IMR-90 (cell line): ENCODE measurements at regions not wholly inside any gene's neighbourhood (a gene's known extent, or its start where the extent isn't known, plus 50 kb on each side); places are given as distances from the start of the nearest gene placed in this dataset.

Experiments
- ATAC-seq: fragments of 200-7000 bp; cut with Tn5 transposase; 2 replicates; pipeline ENCODE4 v1.9.1; 2020; ENCODE audit warnings: low read depth, mild to moderate bottlenecking, moderate library complexity
- BruUV-seq: library from RNA; stranded (reverse); fragments of 400-500 nt; replicated peaks from 2 replicates; lab custom pipeline; 2021; lab: Mats Ljungman, UMichigan
- CTCF ChIA-PET: fragments of 300-600 bp; formaldehyde crosslinking; extraction: SDS; loops from one replicate; lab custom pipeline; 2021; ENCODE audit warnings: antibody characterized with exemption; lab: Yijun Ruan, JAX
- POLR2A ChIA-PET: fragments of 300-600 bp; sonication (Branson Sonifier 250); formaldehyde crosslinking; loops from one replicate; lab custom pipeline; 2022; ENCODE audit warnings: antibody characterized with exemption; ENCODE audit not compliant: unreplicated experiment; lab: Charles Lee
- DNase-seq: peaks from one replicate; pipeline ENCODE4 v3.0.0; 2013
- H2AFZ ChIP-seq: replicated peaks from 2 replicates; pipeline ENCODE3; 2013; ENCODE audit warnings: low read length, mild to moderate bottlenecking; ENCODE audit not compliant: poor library complexity
- H2AK5ac ChIP-seq: 2 replicates; pipeline ENCODE4 v1.6.1; 2013; ENCODE audit warnings: low read depth, low read length, inconsistent platforms
- H2AK9ac ChIP-seq: replicated peaks from 2 replicates; pipeline ENCODE3; 2013; ENCODE audit warnings: mild to moderate bottlenecking, low read depth, low read length, moderate library complexity; ENCODE audit not compliant: poor library complexity
- H2BK120ac ChIP-seq: 2 replicates; pipeline ENCODE4 v1.6.1; 2013; ENCODE audit warnings: low read depth, low read length, inconsistent platforms
- H2BK15ac ChIP-seq: 3 replicates; pipeline ENCODE4 v1.6.1; 2013; ENCODE audit warnings: low read depth, low read length, inconsistent platforms
- H2BK20ac ChIP-seq: 2 replicates; pipeline ENCODE4 v1.6.1; 2013; ENCODE audit warnings: low read depth, mild to moderate bottlenecking, inconsistent platforms, low read length, moderate library complexity
- H2BK5ac ChIP-seq: 2 replicates; pipeline ENCODE4 v1.6.1; 2013; ENCODE audit warnings: mild to moderate bottlenecking, low read depth, low read length, inconsistent platforms; ENCODE audit not compliant: poor library complexity, severe bottlenecking
- H3K14ac ChIP-seq: replicated peaks from 2 replicates; pipeline ENCODE4 v1.6.1; 2013; ENCODE audit warnings: low read depth, low read length, inconsistent platforms
- H3K18ac ChIP-seq: 2 replicates; pipeline ENCODE4 v1.6.1; 2013; ENCODE audit warnings: low read depth, low read length, control low read depth
- H3K23ac ChIP-seq: 2 replicates; pipeline ENCODE4 v1.6.1; 2013; ENCODE audit warnings: low read depth, low read length, inconsistent platforms
- H3K27ac ChIP-seq: 2 replicates; pipeline ENCODE4 v1.5.1; 2013; ENCODE audit warnings: mild to moderate bottlenecking, control low read depth, low read length; ENCODE audit not compliant: insufficient read depth
- H3K27me3 ChIP-seq: 2 replicates; pipeline ENCODE4 v1.6.1; 2013; ENCODE audit warnings: low read length; ENCODE audit not compliant: control insufficient read depth, insufficient read depth
- H3K36me3 ChIP-seq: 2 replicates; pipeline ENCODE4 v1.6.1; 2013; ENCODE audit warnings: low read length, mixed read lengths; ENCODE audit not compliant: control insufficient read depth, insufficient read depth
- H3K4ac ChIP-seq: 2 replicates; pipeline ENCODE4 v1.6.1; 2013; ENCODE audit warnings: low read depth, low read length, inconsistent platforms
- H3K4me1 ChIP-seq: 2 replicates; pipeline ENCODE4 v1.6.1; 2013; ENCODE audit warnings: low read length, mixed read lengths; ENCODE audit not compliant: control insufficient read depth, insufficient read depth
- H3K4me2 ChIP-seq: 2 replicates; pipeline ENCODE4 v1.6.1; 2013; ENCODE audit warnings: low read depth, mild to moderate bottlenecking, control low read depth, low read length, moderate library complexity
- H3K4me3 ChIP-seq: 2 replicates; pipeline ENCODE4 v1.5.1; 2013; ENCODE audit warnings: low read depth, mild to moderate bottlenecking, control low read depth, low read length, moderate library complexity; ENCODE audit not compliant: insufficient read depth
- H3K56ac ChIP-seq: 2 replicates; pipeline ENCODE4 v1.6.1; 2013; ENCODE audit warnings: low read length, inconsistent platforms; ENCODE audit not compliant: insufficient read depth; ENCODE audit errors: extremely low read depth
- H3K79me1 ChIP-seq, 2 experiments: 2 replicates each; pipeline ENCODE4 v1.6.1; 2013; ENCODE audit warnings: low read length in 2 of 2, inconsistent platforms in 1 of 2, low read depth in 1 of 2
- H3K9ac ChIP-seq: 2 replicates; pipeline ENCODE4 v1.6.1; 2013; ENCODE audit warnings: low read depth, low read length, control low read depth
- H3K9me1 ChIP-seq: 2 replicates; pipeline ENCODE4 v1.6.1; 2013; ENCODE audit warnings: low read length, inconsistent platforms; ENCODE audit not compliant: insufficient read depth
- H3K9me3 ChIP-seq: 2 replicates; pipeline ENCODE4 v1.6.1; 2013; ENCODE audit warnings: low read length; ENCODE audit not compliant: control insufficient read depth, insufficient read depth
- H4K20me1 ChIP-seq: 2 replicates; pipeline ENCODE4 v1.6.1; 2013; ENCODE audit warnings: low read length, inconsistent platforms; ENCODE audit not compliant: insufficient read depth
- H4K5ac ChIP-seq: 2 replicates; pipeline ENCODE4 v1.6.1; 2013; ENCODE audit warnings: mild to moderate bottlenecking, low read depth, low read length, control low read depth
- H4K8ac ChIP-seq, 2 experiments: 2 replicates each; pipeline ENCODE4 v1.6.1; 2013; ENCODE audit warnings: low read depth in 2 of 2, low read length in 2 of 2, control low read depth in 1 of 2, inconsistent platforms in 1 of 2
- H4K91ac ChIP-seq: 2 replicates; pipeline ENCODE4 v1.6.1; 2013; ENCODE audit warnings: low read depth, low read length, inconsistent platforms; ENCODE audit not compliant: insufficient read depth
- BHLHE40 ChIP-seq: fragments of 150-350 bp; IDR thresholded peaks from 2 replicates; pipeline ENCODE4 v1.6.1; 2016; ENCODE audit warnings: mild to moderate bottlenecking, low read depth, low read length
- CEBPB ChIP-seq: IDR thresholded peaks from 2 replicates; pipeline ENCODE4 v1.6.1; 2012; ENCODE audit warnings: low read depth, low read length, improper control_type of control experiment
- CHD1 ChIP-seq: IDR thresholded peaks from 2 replicates; pipeline ENCODE4 v1.6.1; 2012; ENCODE audit warnings: low read depth, low read length, improper control_type of control experiment
- FOS ChIP-seq: fragments of 150-350 bp; IDR thresholded peaks from 2 replicates; pipeline ENCODE4 v1.6.1; 2016; ENCODE audit warnings: low read depth, low read length
- MAFK ChIP-seq: IDR thresholded peaks from 2 replicates; pipeline ENCODE4 v1.6.1; 2012; ENCODE audit warnings: low read depth, low read length, improper control_type of control experiment
- MAZ ChIP-seq: IDR thresholded peaks from 2 replicates; pipeline ENCODE4 v1.6.1; 2012; ENCODE audit warnings: low read depth, mild to moderate bottlenecking, low read length, improper control_type of control experiment, moderate library complexity, borderline replicate concordance
- MXI1 ChIP-seq: IDR thresholded peaks from 2 replicates; pipeline ENCODE4 v1.6.1; 2012; ENCODE audit warnings: low read depth, mild to moderate bottlenecking, low read length, moderate library complexity, borderline replicate concordance
- NFE2L2 ChIP-seq: fragments of 150-350 bp; IDR thresholded peaks from 2 replicates; pipeline ENCODE4 v1.6.1; 2016; ENCODE audit warnings: low read depth, mild to moderate bottlenecking, low read length
- POLR2A ChIP-seq: IDR thresholded peaks from 2 replicates; pipeline ENCODE4 v1.6.1; 2012; ENCODE audit warnings: mild to moderate bottlenecking, low read depth, low read length
- RAD21 ChIP-seq: IDR thresholded peaks from 2 replicates; pipeline ENCODE4 v1.6.1; 2012; ENCODE audit warnings: low read length, improper control_type of control experiment
- RCOR1 ChIP-seq: IDR thresholded peaks from 2 replicates; pipeline ENCODE4 v1.6.1; 2012; ENCODE audit warnings: mild to moderate bottlenecking, low read length, improper control_type of control experiment; ENCODE audit not compliant: insufficient replicate concordance
- RFX5 ChIP-seq: IDR thresholded peaks from 2 replicates; pipeline ENCODE4 v1.8.0; 2012; ENCODE audit warnings: low read depth, mild to moderate bottlenecking, low read length, moderate library complexity
- SMC3 ChIP-seq: fragments of 150-350 bp; IDR thresholded peaks from 2 replicates; pipeline ENCODE4 v1.6.1; 2016; ENCODE audit warnings: low read depth, mild to moderate bottlenecking, antibody characterized with exemption, low read length, moderate library complexity
- WGBS, 2 experiments: methylation state at CpG; one replicate each; pipeline versions ENCODE4 v1.1.5 to v1.1.7; 2013; ENCODE audit warnings: missing lambda C conversion rate in 2 of 2; ENCODE audit not compliant: insufficient read length in 1 of 2; ENCODE audit errors: extremely low coverage in 2 of 2; 5-methylcytosine and 5-hydroxymethylcytosine counted together
- dilution Hi-C: fragments of 300-500 bp; cut with HindIII; formaldehyde crosslinking; loops from one replicate; pipeline ENCODE4 v1.14.3; 2018; ENCODE audit warnings: low sequenced_read_pairs; ENCODE audit not compliant: unreplicated experiment
- in situ Hi-C: fragments of 300-500 bp; cut with MboI; formaldehyde crosslinking; loops from 3 replicates; pipeline ENCODE4 v1.14.3; 2019; ENCODE audit warnings: low sequenced_read_pairs, inconsistent platforms, mixed read lengths
- intact Hi-C: fragments of 100-400 bp; cut with micrococcal nuclease; formaldehyde crosslinking; loops from 2 replicates; pipeline ENCODE4 v1.10.0; 2022
- TF ChIP-seq, protein P1 (sequence below): fragments of 150-350 bp; IDR thresholded peaks from 2 replicates; pipeline ENCODE4 v1.6.1; 2017; ENCODE audit warnings: mild to moderate bottlenecking, antibody characterized with exemption, low read length, low read depth
- TF ChIP-seq, protein P2 (sequence below): fragments of 150-350 bp; IDR thresholded peaks from 2 replicates; pipeline ENCODE4 v1.6.1; 2016; ENCODE audit warnings: low read depth, mild to moderate bottlenecking, low read length, moderate library complexity, borderline replicate concordance
- TF ChIP-seq, protein P3 (sequence below): conservative IDR thresholded peaks from 2 replicates; pipeline ENCODE4 v1.5.1; 2012; ENCODE audit warnings: mild to moderate bottlenecking, low read depth, low read length, improper control_type of control experiment

DNA sequence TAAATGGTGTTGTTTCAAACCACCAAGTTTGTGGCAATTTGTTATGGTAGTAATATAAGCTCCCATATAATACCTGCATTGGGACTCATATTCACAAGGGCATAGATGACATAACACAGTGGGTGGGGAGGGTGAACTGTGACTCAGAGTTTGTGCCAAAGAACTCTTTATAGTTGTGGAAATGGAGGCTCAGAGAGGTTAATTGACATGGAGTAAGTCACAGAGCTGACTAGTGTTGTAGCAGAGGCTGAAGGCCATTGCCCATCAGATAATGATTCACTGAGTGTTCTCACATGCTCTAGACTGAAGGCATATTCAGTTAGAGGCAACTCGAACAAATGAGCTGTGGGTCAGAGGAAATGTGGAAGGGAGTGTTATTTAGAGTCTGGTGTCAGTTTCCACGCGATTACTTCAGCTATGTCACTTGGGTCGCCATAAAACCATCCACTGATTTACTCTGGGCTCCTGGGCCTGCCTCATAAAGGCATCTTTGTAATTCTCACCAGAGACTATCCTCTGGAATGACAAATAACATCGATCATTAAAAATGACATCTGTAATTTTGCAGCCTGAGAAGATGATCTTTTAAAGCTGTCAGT lies 264.7 kb downstream of the CCDC85A start:
- Histone ChIP-seq H2BK5ac (no peak overlapping the region), H3K14ac (no peak overlapping the region), H3K9ac (no peak overlapping the region), H3K4me1 (no peaks in the 10 kb centered on the region), H3K27ac (no peak overlapping the region), H3K36me3 (no peaks in the 10 kb centered on the region), H2BK20ac (no peak overlapping the region), H3K79me1 (no peaks in the 10 kb centered on the region), H3K4me3 (no peak overlapping the region), H3K4me2 (no peak overlapping the region), H3K56ac (no peak overlapping the region), H3K9me1 (no peaks in the 10 kb centered on the region), H2BK120ac (no peak overlapping the region), H3K27me3 (no peaks in the 10 kb centered on the region), H2BK15ac (no peak overlapping the region), H4K20me1 (no peaks in the 10 kb centered on the region), H4K91ac (no peak overlapping the region), H3K23ac (no peak overlapping the region), H3K18ac (no peak overlapping the region), H4K5ac (no peak overlapping the region), H3K9me3 (peaks cover 10% of the 10 kb centered on the region), H2AK5ac (no peak overlapping the region), H3K4ac (no peak overlapping the region), H4K8ac (no peak overlapping the region), H2AK9ac (no peak overlapping the region), H2AFZ (no peak overlapping the region)
- TF ChIP-seq POLR2A: no peak
- no peak for TF ChIP-seq BHLHE40
- no peak for TF ChIP-seq FOS
- no peak for TF ChIP-seq NFE2L2
- TF ChIP-seq, protein P1, sequence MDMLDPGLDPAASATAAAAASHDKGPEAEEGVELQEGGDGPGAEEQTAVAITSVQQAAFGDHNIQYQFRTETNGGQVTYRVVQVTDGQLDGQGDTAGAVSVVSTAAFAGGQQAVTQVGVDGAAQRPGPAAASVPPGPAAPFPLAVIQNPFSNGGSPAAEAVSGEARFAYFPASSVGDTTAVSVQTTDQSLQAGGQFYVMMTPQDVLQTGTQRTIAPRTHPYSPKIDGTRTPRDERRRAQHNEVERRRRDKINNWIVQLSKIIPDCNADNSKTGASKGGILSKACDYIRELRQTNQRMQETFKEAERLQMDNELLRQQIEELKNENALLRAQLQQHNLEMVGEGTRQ: no peak
- no peak for TF ChIP-seq MAFK
- no peak for TF ChIP-seq MXI1
- TF ChIP-seq, protein P2, sequence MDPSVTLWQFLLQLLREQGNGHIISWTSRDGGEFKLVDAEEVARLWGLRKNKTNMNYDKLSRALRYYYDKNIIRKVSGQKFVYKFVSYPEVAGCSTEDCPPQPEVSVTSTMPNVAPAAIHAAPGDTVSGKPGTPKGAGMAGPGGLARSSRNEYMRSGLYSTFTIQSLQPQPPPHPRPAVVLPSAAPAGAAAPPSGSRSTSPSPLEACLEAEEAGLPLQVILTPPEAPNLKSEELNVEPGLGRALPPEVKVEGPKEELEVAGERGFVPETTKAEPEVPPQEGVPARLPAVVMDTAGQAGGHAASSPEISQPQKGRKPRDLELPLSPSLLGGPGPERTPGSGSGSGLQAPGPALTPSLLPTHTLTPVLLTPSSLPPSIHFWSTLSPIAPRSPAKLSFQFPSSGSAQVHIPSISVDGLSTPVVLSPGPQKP: no peak
- no peak for TF ChIP-seq CEBPB
- no peak for TF ChIP-seq RCOR1
- no peak for TF ChIP-seq RFX5
- TF ChIP-seq RAD21: no peak
- no peak for TF ChIP-seq CHD1
- TF ChIP-seq, protein P3, sequence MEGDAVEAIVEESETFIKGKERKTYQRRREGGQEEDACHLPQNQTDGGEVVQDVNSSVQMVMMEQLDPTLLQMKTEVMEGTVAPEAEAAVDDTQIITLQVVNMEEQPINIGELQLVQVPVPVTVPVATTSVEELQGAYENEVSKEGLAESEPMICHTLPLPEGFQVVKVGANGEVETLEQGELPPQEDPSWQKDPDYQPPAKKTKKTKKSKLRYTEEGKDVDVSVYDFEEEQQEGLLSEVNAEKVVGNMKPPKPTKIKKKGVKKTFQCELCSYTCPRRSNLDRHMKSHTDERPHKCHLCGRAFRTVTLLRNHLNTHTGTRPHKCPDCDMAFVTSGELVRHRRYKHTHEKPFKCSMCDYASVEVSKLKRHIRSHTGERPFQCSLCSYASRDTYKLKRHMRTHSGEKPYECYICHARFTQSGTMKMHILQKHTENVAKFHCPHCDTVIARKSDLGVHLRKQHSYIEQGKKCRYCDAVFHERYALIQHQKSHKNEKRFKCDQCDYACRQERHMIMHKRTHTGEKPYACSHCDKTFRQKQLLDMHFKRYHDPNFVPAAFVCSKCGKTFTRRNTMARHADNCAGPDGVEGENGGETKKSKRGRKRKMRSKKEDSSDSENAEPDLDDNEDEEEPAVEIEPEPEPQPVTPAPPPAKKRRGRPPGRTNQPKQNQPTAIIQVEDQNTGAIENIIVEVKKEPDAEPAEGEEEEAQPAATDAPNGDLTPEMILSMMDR: no peak
- TF ChIP-seq MAZ: no peak
- no peak for TF ChIP-seq SMC3
- no CpG with 5 or more reads among the region's 5 CpGs for WGBS, 2 experiments
- intact Hi-C loops: no loop called here
- ChIA-PET POLR2A (no interaction called here), CTCF (no interaction called here)
- DNase-seq (no peak), ATAC-seq (no peak)
- BruUV-seq: no TSS peak
- in situ Hi-C loops: no loop called here
- dilution Hi-C loops: no loop called here
